Hematopoietic multipotent progenitor cell treated with erythropoietin and hydrocortisone succinate and interleukin-3 and kit ligand, for 17 days (in vitro differentiated cells): ENCODE measurements at regions not wholly inside any gene's neighbourhood (a gene's known extent, or its start where the extent isn't known, plus 50 kb on each side); places are given as distances from the start of the nearest gene placed in this dataset.
A peak's percentile ranks its signal among the peaks of the same experiment; 100 is the strongest.
"Not testable (repeated sequence)": the region's sequence is repeated elsewhere in the genome, so short reads cannot be mapped to it uniquely, and the experiment has no call there.

Experiments
- DNase-seq: peaks from one replicate; pipeline ENCODE4 v3.0.0-alpha.2; 2015; ENCODE audit warnings: low spot score

DNA sequence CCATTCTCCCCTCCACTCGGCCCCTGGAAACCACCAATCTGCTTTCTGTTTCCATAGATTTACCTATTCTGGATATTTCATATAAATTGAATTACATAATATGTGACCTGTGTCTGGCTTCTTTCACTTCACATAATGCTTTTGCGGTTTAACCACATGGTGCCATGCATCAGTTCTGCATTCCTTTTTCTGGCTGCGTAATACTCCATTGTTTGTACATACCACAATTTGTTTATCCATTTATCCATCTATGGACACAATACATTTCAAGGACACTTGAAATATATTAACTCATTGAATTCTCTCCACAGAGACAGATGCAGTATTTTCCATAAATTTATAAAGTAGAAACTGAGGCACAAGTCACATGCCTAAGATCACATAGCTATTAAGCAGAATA lies 110.3 kb upstream of the ETV6 start:
- DNase-seq, result no peak

DNA sequence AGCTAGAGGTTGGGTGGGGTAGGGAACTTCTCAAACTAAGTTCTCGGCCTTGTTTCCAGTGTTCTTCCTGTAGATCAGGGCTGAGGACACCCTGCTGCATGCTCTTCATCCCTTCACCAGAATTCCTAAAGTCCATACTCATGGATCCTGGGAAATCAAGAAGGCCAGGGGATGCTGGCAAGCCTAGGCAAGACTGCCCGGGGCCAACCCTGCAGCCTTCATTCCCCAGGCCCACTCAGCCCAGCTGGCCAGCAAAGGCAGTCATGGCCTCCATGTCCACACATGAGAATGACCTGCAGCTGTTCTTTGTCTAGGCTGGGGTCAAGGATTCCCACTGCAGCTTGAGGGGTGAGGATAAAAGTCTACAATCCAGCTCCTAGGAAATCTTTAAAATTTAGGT lies 109.3 kb upstream of the ETV6 start:
- DNase-seq, result no peak

DNA sequence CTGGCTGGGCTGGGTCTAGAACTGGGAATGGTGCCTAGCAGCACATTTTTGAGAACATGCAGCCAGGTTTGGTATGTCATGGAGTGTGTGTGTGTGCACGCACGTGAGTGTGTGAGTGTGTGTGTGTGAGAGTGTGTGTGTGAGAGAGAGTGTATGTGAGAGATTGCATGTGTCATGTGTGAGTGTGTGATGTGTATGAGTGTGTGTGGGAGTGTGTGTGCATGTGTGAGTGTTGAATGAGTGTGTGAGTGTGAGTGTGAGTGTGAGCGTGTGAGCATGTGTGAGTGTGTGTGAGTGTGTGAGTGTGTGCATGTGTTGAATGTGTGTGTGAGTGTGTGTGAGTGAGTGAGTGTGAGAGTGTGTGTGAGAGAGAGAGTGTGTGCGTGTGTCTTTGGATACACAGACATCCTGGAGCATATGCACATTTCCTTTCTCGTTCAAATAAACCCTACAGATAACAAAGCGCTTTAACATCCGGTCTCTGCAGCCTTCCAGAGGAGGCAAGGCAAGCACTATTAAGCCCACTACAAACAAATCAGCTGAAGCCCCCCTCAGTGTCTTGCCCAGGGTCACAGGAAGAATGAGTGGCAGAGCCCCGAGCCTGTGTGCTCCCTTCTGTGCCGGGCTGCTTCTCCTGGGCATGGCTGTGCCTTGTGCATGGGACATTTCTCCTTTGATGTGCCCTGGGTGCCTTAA lies 108.7 kb upstream of the ETV6 start:
- no peak for DNase-seq

DNA sequence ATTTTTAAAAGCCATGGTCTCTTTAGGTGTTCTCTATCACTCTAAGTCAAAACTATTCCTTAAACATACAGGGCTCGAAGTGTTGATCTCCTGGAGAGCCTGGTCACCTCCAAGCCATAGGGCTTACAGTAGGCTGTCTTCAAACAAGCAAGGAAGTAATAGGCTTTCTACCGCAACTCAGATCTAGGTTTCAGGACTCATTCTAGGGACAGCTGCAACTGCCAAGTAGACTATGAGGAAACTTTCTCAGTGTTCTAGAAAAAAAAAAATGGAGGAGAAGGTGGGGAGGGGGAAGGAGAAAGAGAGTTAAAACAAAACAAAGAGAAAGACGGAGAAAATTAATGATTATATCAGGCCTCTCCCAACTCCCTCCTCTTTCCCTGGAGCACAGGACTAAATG lies 106.9 kb upstream of the ETV6 start:
- DNase-seq, result no peak

DNA sequence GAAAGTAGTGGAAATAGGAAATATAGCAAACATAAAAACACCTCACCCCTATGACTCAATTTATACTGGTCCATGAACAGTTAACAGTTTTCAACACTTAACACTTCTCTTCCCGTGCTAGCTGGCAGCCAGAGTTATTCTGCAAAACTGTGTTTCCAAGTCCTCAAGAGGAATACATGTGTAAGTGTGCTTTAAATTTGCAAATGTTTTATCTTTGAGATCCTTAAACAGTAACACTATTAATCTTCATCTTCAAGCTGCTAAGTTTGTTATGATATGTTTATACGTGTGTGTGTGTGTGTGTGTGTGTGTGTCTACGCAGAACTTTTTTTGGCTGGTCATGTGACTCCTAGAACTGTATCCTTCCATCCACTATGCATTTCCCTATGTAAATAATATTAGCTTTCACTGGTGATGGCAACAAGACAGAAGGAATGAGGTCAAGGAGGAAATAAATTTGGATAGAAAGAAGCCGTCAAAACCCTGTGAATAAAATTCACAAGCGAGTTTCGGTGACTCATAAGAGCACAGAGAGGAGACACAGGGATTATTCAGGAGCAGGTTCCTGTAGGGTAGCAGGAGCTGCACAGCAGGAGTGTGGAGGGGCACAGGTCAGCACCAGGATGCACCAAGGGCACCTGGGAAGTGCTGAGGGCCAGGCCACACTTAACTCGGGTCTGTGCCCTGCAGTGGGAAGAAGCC lies 105.9 kb upstream of the ETV6 start:
- no peak for DNase-seq

DNA sequence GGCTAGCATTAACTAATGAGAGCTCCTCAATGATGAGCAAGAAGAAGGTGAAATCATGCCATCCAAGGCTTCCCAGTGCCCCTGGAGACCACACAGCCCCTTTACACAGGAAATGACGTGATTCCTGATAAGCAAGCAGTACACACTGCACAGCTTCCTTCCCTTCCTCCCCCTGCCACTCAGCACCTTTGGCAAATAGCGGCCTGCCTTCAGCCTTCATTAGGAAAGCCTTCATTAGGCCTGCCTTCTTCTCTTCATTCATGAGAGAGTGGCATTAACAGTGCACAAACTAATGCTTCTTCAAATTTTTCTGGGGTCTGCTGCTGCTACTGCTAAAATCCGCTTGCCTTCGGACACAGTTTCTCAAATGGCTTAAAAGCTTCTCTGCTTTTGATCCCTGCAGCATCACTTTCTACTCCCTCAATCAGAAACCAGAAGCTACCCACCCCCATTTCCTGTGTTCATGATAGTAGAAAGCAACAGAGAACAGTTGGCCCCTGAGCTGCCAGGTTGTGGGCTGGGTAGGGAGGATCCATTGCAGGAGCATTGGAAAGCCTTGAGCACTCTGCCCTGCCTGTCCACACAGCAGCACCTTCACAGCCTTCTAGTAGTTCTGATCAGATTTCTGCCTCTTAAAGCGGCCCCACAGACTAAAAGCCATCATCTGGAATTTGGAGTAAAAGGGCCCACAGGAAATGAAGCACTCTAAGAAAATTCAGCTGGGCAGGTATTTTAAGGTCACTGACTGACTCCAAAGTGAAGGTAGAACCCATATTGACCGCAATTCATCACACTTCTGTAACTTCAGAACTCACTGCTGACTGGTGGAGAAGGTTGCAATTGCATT lies 103.8 kb upstream of the ETV6 start:
- DNase-seq, result no peak

DNA sequence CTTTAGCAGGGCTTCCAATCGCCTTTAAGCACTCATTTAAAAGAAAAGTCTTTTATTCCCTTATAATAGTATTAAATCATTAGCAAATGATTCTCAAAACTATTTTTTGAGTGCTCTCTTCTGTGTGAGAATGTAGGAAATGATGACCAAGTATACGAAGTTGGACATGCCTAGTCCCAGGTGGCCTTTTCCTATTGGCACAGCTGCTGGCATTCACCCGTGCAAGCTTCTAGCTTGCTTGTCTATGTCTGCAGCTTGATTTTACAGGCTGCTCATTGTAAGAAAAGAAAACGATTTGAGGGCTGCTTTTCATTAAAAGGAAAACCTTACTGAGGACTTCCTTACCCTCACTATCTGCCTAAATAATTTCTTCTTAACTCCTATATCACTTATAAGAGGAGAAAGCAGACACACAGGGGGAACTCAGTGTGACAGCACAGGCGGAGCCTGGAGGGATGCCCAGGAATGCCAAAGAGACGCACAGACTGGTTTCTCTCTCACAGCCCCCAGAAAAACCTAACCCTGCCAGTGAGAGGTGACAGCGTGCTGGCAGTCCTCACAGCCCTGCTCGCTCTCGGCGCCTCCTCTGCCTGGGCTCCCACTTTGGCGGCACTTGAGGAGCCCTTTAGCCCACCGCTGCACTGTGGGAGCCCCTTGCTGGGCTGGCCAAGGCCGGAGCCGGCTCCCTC lies 102.7 kb upstream of the ETV6 start:
- not testable (repeated sequence) for DNase-seq

DNA sequence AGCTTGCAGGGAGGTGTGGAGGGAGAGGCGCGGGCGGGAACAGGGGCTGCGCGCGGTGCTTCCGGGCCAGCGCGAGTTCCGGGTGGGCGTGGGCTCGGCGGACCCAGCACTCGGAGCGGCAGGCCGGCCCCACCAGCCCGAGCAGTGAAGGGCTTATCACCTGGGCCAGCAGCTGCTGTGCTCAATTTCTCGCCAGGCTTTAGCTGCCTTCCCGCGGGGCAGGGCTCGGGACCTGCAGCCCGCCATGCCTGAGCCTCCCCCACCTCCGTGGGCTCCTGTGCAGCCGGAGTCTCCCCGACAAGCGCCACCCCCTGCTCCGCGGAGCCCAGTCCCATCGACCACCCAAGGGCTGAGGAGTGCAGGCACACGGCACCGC lies 102.2 kb upstream of the ETV6 start:
- not testable (repeated sequence) for DNase-seq

DNA sequence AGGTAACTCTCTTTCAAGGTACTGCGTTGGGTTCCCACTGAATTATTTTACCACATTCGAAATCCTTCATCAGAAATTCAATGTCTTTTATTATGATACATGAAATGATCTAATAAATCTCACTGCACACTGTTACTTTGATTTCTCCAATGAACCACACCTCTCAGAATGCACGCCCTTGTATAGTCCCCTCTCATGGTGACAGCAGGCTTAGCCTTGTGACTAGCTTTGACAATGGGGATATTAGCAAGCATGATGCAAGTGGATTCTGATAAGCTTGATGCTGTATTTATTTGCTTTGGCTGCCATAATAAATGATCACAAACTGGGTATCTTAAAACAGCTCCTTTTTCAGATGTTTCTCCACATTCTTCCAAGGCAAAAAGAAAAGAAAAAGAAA lies 100.4 kb upstream of the ETV6 start:
- DNase-seq, result no peak

DNA sequence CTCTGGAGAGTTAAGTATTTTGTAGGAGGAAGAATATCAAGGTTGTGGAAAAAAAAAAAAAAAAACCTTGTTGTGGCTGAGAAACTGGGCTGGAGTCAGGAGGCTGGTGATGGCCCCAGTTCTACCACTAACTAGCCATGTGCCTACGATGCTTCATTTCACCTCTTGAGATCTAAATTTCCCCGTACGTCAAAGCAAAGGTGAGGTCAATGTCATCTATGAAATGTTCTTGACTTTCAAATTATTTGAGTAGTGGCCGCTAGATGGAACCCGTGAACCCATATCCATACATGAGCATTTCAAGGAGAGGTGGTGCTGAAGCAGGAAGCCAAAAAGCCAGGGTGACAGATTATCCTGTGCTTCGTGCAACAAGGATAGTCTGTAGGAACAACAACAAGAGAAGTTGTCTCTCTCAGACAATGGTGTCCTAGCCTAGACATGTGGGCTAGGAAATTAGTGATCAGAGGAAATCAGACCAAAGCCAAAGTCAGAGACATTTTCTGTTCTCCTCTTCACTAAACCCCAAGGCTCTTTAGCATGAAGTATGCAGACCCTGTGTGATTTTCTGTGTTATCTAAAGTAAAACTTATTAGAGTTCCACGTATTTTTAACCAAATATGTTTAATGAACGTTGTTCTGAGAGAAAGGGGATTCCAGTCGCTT lies 95.5 kb upstream of the ETV6 start:
- DNase-seq, result peak; percentile 11

DNA sequence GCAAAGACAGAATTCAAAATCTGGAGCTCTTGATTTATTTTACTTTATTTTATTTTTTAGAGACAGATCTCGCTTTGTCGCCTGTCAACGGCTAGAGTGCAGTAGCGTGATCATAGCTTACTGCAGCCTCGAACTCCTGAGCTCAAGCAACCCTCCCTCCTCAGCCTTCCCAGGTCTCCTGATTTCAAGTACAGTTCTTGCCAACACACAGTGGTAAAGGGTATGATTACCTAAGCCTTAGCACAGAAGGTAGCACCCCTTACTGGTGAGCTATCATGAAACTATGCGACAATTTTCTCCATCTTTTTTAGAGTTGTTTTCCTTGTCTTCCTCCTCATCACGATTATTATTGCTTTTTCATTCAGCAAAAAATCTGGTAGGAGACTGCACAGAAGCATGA lies 94.3 kb upstream of the ETV6 start:
- DNase-seq, result no peak

DNA sequence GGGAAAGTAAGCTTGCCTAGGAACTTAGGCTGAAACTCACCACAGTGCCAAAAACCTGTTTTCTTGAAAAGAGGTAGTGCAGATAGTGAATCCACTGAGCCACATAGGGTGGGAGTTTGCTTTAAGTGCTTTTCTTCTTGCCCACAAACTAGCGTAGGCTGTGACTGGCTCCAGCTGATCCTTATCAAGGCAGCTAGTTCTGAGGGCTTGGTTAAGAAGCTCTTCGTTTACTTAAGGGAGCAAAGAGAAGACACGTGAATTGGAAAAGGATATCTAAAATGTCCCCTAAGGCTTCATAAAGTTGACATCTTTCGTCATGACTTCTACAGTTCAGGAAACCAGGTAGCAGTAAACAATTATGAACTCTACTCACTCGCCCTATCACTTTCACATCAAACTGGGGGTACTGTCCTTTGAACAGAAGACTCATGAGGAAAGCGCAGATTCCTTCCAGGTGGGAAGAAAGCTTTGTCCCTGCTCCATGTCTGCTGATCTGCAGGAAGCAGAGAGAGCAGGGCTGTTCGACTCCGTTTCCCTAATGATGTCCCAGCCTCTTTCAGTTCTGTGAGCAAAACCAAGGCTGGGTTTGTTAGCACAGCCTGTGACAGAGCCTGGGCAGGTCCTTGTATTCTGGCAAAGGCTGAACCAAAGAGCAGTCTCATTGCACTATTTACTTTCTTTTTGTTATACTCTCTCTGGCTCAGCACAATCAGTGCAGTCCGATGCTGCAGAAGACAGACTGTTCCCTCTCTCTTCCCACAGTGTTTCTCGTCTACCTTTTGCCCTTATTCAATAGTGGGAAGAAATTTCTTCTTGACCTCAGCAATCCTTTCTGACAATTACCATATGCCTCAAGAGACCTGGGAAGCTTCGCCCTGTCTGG lies 93.5 kb upstream of the ETV6 start:
- no peak for DNase-seq

DNA sequence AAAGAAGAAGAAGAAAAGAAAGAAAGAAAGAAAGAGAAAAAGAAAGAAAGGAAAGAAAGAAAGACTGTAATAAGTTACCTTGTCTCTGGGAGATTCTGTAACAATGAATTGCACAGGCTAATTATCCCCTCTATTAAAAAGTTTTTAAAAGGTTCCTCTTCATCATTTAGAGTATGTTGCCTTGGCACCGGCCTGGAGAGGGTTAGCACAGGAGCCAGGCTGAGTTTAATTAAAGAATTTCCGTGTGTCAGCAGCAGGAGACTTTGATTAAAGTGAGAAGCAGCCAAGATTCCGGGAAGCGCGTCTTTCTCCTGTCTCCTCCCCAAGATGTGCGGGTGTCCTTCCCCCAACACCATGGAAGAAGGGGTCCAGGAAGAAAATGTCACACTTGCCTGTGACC lies 92.8 kb upstream of the ETV6 start:
- DNase-seq, result no peak

DNA sequence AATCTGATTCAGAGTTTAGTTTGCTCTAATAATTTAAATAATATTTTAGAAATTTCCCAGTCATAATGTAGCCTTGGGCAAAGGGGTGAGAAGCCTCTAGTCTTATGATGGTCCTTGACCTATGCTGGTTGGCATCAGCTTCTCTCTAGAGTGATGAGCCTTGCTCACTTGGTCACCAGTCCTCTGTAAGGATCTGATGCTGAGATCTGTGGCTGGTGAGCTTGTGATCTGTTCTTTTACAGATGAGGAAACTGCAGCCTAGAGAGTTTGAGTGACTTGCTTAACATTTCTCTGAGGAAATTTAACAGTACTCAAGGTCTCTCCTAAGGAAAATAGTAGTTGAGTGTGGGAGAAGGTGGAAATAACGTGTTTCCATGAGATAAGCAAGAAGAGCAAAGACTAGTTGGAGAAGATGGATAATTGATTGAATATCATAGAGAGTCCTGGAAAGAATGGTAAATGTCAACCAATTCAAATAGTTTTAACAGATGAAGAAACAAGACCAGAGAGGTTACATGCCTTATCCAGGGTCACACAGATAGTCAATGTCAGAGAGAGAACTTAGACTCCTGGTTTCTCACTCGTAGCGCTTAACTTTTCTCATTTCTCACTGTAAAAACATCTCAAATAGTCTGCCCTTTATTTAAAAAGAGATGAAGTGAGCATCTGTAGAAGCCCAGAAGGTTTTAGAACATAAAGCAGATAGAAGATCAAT lies 89.7 kb upstream of the ETV6 start:
- no peak for DNase-seq

DNA sequence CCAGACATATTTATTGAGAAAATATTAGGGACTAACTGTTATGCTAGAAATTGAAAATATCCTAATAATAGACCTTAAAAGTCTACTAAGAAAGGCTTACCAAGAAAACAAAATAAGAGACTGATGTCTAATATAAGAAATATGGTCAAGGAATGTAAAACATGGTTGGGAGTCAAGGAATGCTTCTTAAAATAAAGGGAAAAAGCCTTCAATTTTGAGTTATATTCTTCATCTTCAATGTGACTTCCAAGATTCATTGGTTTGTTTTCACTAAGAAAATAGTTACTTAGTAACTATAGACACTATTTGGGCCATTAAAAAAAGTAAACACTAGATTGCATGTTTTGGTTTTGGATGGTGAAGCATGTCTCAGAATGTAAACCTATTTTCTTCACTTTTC lies 88.1 kb upstream of the ETV6 start:
- DNase-seq, result no peak

DNA sequence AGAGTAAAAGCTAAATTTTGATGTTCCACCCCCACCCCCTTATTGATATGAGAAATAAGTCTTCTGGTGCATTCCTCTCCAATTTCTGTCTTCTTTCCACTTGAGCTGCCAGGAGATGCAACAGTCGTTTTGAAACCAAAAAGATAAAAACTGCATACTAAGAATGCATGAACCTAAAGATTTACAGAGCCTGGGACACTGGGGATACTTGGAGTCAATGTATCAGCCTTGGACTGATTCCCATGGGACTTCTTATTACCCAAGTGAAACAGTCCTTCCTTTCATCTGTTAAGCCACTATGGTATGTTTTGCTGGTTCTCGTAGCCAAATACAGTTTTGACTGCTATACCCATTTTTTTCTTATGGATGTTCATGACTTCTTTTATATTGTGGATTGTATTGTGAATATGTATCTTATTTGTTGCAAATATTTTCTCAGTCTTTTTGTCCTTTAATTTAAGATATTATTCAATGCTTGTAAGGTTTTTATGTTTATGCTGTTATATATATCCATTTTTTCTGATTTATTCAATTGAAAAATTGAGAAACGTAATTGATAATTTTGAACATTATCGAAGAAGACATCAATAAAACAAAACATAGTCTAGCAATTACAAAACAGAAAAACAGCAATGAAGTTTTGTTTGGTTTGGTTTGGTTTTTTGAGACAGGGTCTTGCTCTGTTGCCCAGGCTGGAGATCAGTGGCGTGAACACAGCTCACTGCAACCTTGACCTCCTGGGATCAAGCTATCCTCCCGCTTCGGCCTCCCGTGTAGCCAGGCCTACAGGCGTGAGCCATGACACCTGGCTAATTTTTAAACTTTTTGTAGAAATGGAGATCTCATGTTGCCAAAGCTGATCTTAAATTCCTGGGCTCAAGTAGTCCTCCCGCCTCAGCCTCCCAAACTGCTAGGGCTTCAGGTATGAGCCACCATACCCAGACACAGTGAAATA lies 85.4 kb upstream of the ETV6 start:
- no peak for DNase-seq

DNA sequence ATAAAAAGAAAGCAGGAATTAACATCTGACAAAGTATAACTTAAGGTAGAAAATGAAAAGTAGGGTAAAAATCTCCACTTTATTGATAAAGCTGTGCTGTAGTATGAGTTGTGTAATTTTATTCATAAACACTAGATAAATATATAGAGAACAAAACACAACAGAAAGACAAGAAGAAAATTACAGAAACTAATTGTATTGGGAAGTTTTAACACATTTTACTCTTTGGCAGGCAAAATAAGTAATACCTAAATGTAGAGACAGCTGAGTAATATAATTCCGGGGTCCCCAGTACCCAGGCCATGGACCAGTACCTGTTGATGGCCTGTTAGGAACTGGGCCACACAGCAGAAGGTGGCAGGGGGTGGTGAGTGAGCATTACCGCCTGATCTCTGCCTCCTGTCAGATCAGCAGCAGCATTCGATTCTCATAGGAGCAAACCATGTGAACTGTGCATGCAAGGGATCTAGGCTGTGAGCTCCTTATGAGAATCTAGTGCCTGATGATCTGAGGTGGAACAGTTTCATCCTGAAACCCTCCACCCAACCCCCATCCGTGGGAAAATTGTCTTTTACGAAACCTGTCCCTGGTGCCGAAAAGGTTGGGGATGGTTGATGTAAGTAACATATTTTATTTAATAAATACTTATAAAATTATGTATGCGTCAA lies 84.4 kb upstream of the ETV6 start:
- DNase-seq, result no peak

DNA sequence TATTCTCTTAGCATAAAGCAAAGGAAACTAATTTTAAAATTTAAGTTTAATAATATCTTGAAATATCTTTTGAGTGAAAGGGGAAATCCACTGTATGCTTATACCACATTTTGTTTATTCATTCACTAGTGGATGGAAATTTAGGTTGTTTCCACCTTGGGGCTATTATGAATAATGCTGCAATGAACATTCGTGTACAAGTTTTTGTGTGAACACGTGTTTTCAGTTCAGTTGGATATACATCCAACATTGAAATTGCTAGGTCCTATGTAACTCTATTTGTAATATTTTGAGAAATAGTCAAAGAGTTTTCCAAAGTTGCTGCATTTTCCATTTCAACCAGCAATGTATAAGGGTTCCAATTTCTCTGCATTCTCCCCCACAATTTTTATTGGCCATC lies 83.7 kb upstream of the ETV6 start:
- no peak for DNase-seq
